CD4-positive, alpha-beta memory T cell (primary cell): ENCODE measurements at regions not wholly inside any gene's neighbourhood (a gene's known extent, or its start where the extent isn't known, plus 50 kb on each side); places are given as distances from the start of the nearest gene placed in this dataset.

Source experiments
- CTCF ChIA-PET: fragments of 350-600 bp; sonication (Branson Sonifier 250); formaldehyde crosslinking; loops from one replicate; lab custom pipeline; 2021; ENCODE audit warnings: inconsistent platforms; ENCODE audit not compliant: partially characterized antibody; lab: Charles Lee
- POLR2A ChIA-PET: fragments of 350-600 bp; sonication (Branson Sonifier 250); formaldehyde crosslinking; loops from one replicate; lab custom pipeline; 2021; ENCODE audit not compliant: partially characterized antibody; lab: Charles Lee
- DNase-seq, 5 donors: peaks; one replicate each; pipeline versions ENCODE4 v3.0.0 to v3.0.0-alpha.2; 2020 to 2022; ENCODE audit warnings: mixed read lengths in 1 of 5
- H3K27ac ChIP-seq: one replicate; pipeline ENCODE4 v1.7.0; 2013; ENCODE audit warnings: low read depth, low read length
- H3K27me3 ChIP-seq: 2 replicates; pipeline ENCODE4 v1.7.0; 2013; ENCODE audit warnings: mild to moderate bottlenecking, low read length, moderate library complexity; ENCODE audit not compliant: insufficient read depth
- H3K36me3 ChIP-seq: 2 replicates; pipeline ENCODE4 v1.7.0; 2013; ENCODE audit warnings: mild to moderate bottlenecking, low read length, moderate library complexity; ENCODE audit not compliant: insufficient read depth
- H3K4me1 ChIP-seq: 2 replicates; pipeline ENCODE4 v1.7.0; 2013; ENCODE audit warnings: mild to moderate bottlenecking, low read length, moderate library complexity; ENCODE audit not compliant: insufficient read depth
- H3K4me3 ChIP-seq, 2 donors: one replicate each; pipeline ENCODE4 v1.7.0; 2013; ENCODE audit warnings: low read length in 2 of 2, mild to moderate bottlenecking in 1 of 2
- H3K9me3 ChIP-seq, 2 donors: one replicate each; pipeline ENCODE4 v1.7.0; 2013; ENCODE audit warnings: low read length in 2 of 2, control low read depth in 1 of 2; ENCODE audit not compliant: control insufficient read depth in 1 of 2
- H3K27ac Mint-ChIP-seq, 7 donors: one replicate each; pipeline ENCODE4 v1.8.0; 2020 to 2021; ENCODE audit warnings: mixed read lengths in 7 of 7, mild to moderate bottlenecking in 6 of 7, inconsistent platforms in 3 of 7, moderate library complexity in 3 of 7
- H3K27me3 Mint-ChIP-seq, 2 donors: one replicate each; pipeline ENCODE4 v1.8.0; 2020 to 2021; ENCODE audit warnings: mixed read lengths in 2 of 2
- H3K36me3 Mint-ChIP-seq, 2 donors: one replicate each; pipeline ENCODE4 v1.8.0; 2020 to 2021; ENCODE audit warnings: mixed read lengths in 2 of 2, inconsistent platforms in 1 of 2, mild to moderate bottlenecking in 1 of 2
- H3K4me1 Mint-ChIP-seq, 4 donors: one replicate each; pipeline ENCODE4 v1.8.0; 2020 to 2021; ENCODE audit warnings: mixed read lengths in 4 of 4, mild to moderate bottlenecking in 1 of 4
- H3K4me3 Mint-ChIP-seq, 8 donors: one replicate each; pipeline ENCODE4 v1.8.0; 2020 to 2021; ENCODE audit warnings: mixed read lengths in 8 of 8, mild to moderate bottlenecking in 7 of 8, moderate library complexity in 6 of 8, inconsistent platforms in 3 of 8
- H3K9me3 Mint-ChIP-seq, 8 donors: one replicate each; pipeline ENCODE4 v1.8.0; 2020 to 2021; ENCODE audit warnings: mixed read lengths in 8 of 8, mild to moderate bottlenecking in 5 of 8, inconsistent platforms in 3 of 8, moderate library complexity in 1 of 8
- intact Hi-C: fragments of 100-400 bp; cut with micrococcal nuclease; formaldehyde crosslinking; loops from one replicate; pipeline ENCODE4 v1.15.1; 2023

DNA sequence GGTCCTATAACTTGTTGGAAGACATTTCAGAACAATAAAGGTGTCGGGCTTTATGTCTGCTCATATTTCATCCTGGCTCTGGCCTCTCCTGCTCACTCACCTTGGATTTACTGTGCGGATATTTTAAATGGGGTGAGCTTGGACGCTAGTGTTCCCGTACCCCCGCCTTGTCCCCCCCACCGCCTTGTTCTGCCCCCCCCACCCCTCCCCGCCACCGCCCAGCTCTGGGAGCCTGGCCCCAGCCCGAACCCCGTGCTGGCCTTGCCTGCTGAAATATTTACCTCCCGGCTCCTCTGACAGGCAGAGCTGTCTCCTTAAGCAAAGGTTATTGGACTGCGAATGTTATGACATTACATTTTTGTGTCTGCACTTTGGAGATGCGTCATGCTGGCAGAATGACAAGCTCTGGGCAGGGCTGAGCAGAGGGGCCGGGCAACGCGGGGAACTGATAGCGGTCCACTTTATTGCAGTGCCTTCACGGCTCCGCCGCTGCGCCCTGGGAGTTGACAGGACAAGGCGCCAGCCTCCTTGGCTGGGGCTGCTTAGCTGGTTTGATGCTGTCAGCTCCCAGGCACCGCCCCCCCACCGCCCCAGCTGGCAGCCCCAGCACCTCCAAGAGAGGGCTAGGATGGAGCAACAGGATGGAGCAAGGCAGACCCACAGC lies 222.5 kb upstream of the GSE1 start:
- H3K9me3 ChIP-seq = no peaks in the 10 kb centered on the region
- intact Hi-C loops = no loop called here
- H3K27me3 Mint-ChIP-seq = peaks cover 4 to 10% of the 10 kb centered on the region in 2 donors
- no peaks in the 10 kb centered on the region for H3K4me1 ChIP-seq
- no peak overlapping the region for H3K4me3 Mint-ChIP-seq
- no peaks in the 10 kb centered on the region for H3K36me3 ChIP-seq
- DNase-seq = no peak
- no peaks in the 10 kb centered on the region for H3K4me1 Mint-ChIP-seq
- no peaks in the 10 kb centered on the region for H3K36me3 Mint-ChIP-seq
- no peak overlapping the region for H3K27ac Mint-ChIP-seq
- ChIA-PET POLR2A (no interaction called here), CTCF (interaction anchor here (0.8 to 3.0 kb wide), 3 partner anchors 31 to 225 kb away, joined by 3 to 9 read pairs (median 4); no protein-coding TSS in a partner anchor)
- no peaks in the 10 kb centered on the region for H3K27me3 ChIP-seq
- no peak overlapping the region for H3K4me3 ChIP-seq
- H3K9me3 Mint-ChIP-seq = no peaks in the 10 kb centered on the region
- no peak overlapping the region for H3K27ac ChIP-seq

- no peak overlapping the region for H3K4me3 ChIP-seq
- no peak overlapping the region for H3K27ac ChIP-seq
- no peaks in the 10 kb centered on the region for H3K9me3 Mint-ChIP-seq
- H3K36me3 Mint-ChIP-seq = no peaks in the 10 kb centered on the region
- ChIA-PET CTCF (interaction anchor here (3.0 kb wide), 1 partner anchor 225 kb away, joined by 9 read pairs; no protein-coding TSS in a partner anchor), POLR2A (no interaction called here)
- H3K4me1 Mint-ChIP-seq = no peaks in the 10 kb centered on the region
- no peak overlapping the region for H3K4me3 Mint-ChIP-seq
- H3K27me3 ChIP-seq = no peaks in the 10 kb centered on the region
- intact Hi-C loops = no loop called here
- DNase-seq = no peak
- H3K27me3 Mint-ChIP-seq = peaks cover 4 to 6% of the 10 kb centered on the region in 2 donors
- H3K36me3 ChIP-seq = no peaks in the 10 kb centered on the region
- H3K27ac Mint-ChIP-seq = no peak overlapping the region
- H3K4me1 ChIP-seq = no peaks in the 10 kb centered on the region
- H3K9me3 ChIP-seq = no peaks in the 10 kb centered on the region
Measured at GRCh38 chr16:85391175-85391707, 221.9 kb upstream of the GSE1 start.

DNA sequence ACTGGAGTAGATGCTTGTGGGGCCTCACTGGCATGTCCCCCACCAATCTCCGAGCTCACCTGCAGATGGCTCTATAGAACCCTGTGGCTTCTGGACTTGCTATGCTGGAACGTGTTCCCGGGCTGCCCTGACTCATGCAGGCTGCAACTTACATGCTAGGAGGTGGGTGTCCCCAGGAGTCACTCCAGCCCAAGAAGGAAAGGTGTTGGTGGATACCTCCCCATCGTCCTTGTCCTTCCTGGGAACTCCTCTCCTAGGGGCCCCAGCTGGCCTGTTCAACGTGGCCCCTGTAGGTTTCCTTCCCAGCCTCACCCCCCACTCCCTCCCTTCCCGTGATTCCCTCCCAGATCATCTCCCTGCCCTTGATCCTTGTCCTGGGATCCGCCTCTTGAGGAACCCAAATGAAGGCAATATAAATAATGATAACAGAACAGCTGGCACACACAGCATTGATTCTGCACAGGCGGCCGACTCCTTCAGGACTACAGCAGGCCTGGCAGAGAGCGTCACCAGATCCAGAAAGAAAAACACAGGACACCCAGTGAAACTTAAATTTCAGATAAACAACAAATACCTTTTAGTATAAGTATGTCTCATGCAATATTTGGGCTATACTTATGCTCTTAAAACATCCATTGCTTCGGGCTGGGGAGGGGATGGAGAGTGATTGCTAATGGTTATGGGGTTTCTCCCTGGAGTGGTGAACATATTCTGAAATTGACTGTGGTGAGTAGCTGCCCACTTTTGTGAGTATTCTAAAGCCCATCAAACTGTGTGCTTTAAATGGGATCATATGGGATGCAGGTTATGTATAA lies 221.1 kb upstream of the GSE1 start:
- no peaks in the 10 kb centered on the region for H3K4me1 ChIP-seq
- no peak overlapping the region for H3K4me3 ChIP-seq
- H3K27me3 Mint-ChIP-seq = peaks cover 4 to 6% of the 10 kb centered on the region in 2 donors
- no peaks in the 10 kb centered on the region for H3K9me3 Mint-ChIP-seq
- CTCF ChIA-PET = interaction anchor here (3.0 kb wide), 1 partner anchor 224 kb away, joined by 9 read pairs; no protein-coding TSS in a partner anchor
- POLR2A ChIA-PET = no interaction called here
- no peak overlapping the region for H3K4me3 Mint-ChIP-seq
- H3K27ac ChIP-seq = no peak overlapping the region
- H3K36me3 ChIP-seq = no peaks in the 10 kb centered on the region
- no peaks in the 10 kb centered on the region for H3K36me3 Mint-ChIP-seq
- H3K27me3 ChIP-seq = no peaks in the 10 kb centered on the region
- no peak for DNase-seq
- no peak overlapping the region for H3K27ac Mint-ChIP-seq
- H3K4me1 Mint-ChIP-seq = no peaks in the 10 kb centered on the region
- H3K9me3 ChIP-seq = no peaks in the 10 kb centered on the region
- intact Hi-C loops = loop anchor here (2.0 kb wide), 1 partner anchor 325 kb away; no protein-coding TSS in a partner anchor

- CTCF ChIA-PET = interaction anchor here (1.0 to 3.0 kb wide), 3 partner anchors 9 to 223 kb away, joined by 3 to 9 read pairs (median 4); no protein-coding TSS in a partner anchor
- H3K36me3 ChIP-seq = no peaks in the 10 kb centered on the region
- Mint-ChIP-seq H3K27ac (no peak overlapping the region), H3K4me1 (no peaks in the 10 kb centered on the region), H3K36me3 (no peaks in the 10 kb centered on the region), H3K27me3 (peaks cover 2 to 4% of the 10 kb centered on the region in 2 donors), H3K9me3 (no peaks in the 10 kb centered on the region), H3K4me3 (no peak overlapping the region)
- POLR2A ChIA-PET = interaction anchor here (0.5 kb wide), 1 partner anchor 983 kb away, joined by 3 read pairs; no protein-coding TSS in a partner anchor
- intact Hi-C loops = loop anchor here (1.0 to 2.0 kb wide), 2 partner anchors 217 to 324 kb away; no protein-coding TSS in a partner anchor
- no peak for DNase-seq
- H3K27me3 ChIP-seq = no peaks in the 10 kb centered on the region
- no peak overlapping the region for H3K4me3 ChIP-seq
- no peaks in the 10 kb centered on the region for H3K9me3 ChIP-seq
- H3K27ac ChIP-seq = no peak overlapping the region
- H3K4me1 ChIP-seq = no peaks in the 10 kb centered on the region
Measured at GRCh38 chr16:85392756-85393673, 220.1 kb upstream of the GSE1 start.

GRCh38 chr16:85393674-85394451 lies 219.3 kb upstream of the GSE1 start:
- Histone ChIP-seq H3K9me3 (no peaks in the 10 kb centered on the region), H3K27me3 (no peaks in the 10 kb centered on the region), H3K4me1 (no peaks in the 10 kb centered on the region), H3K4me3 (no peak overlapping the region), H3K27ac (no peak overlapping the region), H3K36me3 (no peaks in the 10 kb centered on the region)
- no peaks in the 10 kb centered on the region for H3K4me1 Mint-ChIP-seq
- POLR2A ChIA-PET = interaction anchor here (0.5 kb wide), 1 partner anchor 982 kb away, joined by 3 read pairs; no protein-coding TSS in a partner anchor
- intact Hi-C loops = loop anchor here (1.0 to 2.0 kb wide), 2 partner anchors 216 to 323 kb away; no protein-coding TSS in a partner anchor
- no peak overlapping the region for H3K27ac Mint-ChIP-seq
- H3K27me3 Mint-ChIP-seq = peaks cover 0 to 2% of the 10 kb centered on the region in 2 donors
- H3K36me3 Mint-ChIP-seq = no peaks in the 10 kb centered on the region
- CTCF ChIA-PET = interaction anchor here (1.0 to 1.8 kb wide), 4 partner anchors 8 to 222 kb away, joined by 3 to 5 read pairs (median 4); no protein-coding TSS in a partner anchor
- no peaks in the 10 kb centered on the region for H3K9me3 Mint-ChIP-seq
- DNase-seq = peak; percentile 40 to 55 (median 50)
- H3K4me3 Mint-ChIP-seq = no peak overlapping the region
